ENCODE measurements at regions not wholly inside any gene's neighbourhood (a gene's known extent, or its start where the extent isn't known, plus 50 kb on each side); places are given as distances from the start of the nearest gene placed in this dataset.

- no peak for TF ChIP-seq CTCF (IDR thresholded peaks at IDR 0.05; ENCODE audit: low read depth, low read length, missing control alignments)
- no peak overlapping the region for H3K27ac ChIP-seq
- in situ Hi-C loops (cut with HindIII; ENCODE audit: low pct_ligation_motif_present, low sequenced_read_pairs): no loop called here
- no peaks in the 10 kb centered on the region for H3K36me3 ChIP-seq (replicated peaks)
- no peaks in the 10 kb centered on the region for H3K27me3 ChIP-seq (replicated peaks)
- H3K4me3 ChIP-seq (ENCODE audit: low read depth, low read length): no peak overlapping the region
- DNase-seq: no peak
These were observed 113.1 kb upstream of the RNF32 start for GRCh38 chr7:156527458-156527890.

GRCh38 chr7:156524818-156525597, 115.6 kb upstream of the RNF32 start:
- DNase-seq: no peak
- H3K27me3 ChIP-seq (replicated peaks): no peaks in the 10 kb centered on the region
- in situ Hi-C loops (cut with HindIII; ENCODE audit: low pct_ligation_motif_present, low sequenced_read_pairs): no loop called here
- TF ChIP-seq CTCF (IDR thresholded peaks at IDR 0.05; ENCODE audit: low read depth, low read length, missing control alignments): no peak
- H3K36me3 ChIP-seq (replicated peaks): no peaks in the 10 kb centered on the region
- H3K27ac ChIP-seq: no peak overlapping the region
- no peak overlapping the region for H3K4me3 ChIP-seq (ENCODE audit: low read depth, low read length)

- in situ Hi-C loops (cut with HindIII; ENCODE audit: low pct_ligation_motif_present, low sequenced_read_pairs): no loop called here
- H3K27ac ChIP-seq: no peak overlapping the region
- TF ChIP-seq CTCF (IDR thresholded peaks at IDR 0.05; ENCODE audit: low read depth, low read length, missing control alignments): no peak
These were observed 117.0 kb upstream of the RNF32 start for GRCh38 chr7:156523447-156524048.

GRCh38 chr7:156522801-156523200, 117.8 kb upstream of the RNF32 start:
- H3K4me3 ChIP-seq (ENCODE audit: low read depth, low read length): no peak overlapping the region
- no peaks in the 10 kb centered on the region for H3K27me3 ChIP-seq (replicated peaks)
- no peak overlapping the region for H3K27ac ChIP-seq
- no peaks in the 10 kb centered on the region for H3K36me3 ChIP-seq (replicated peaks)
- no peak for TF ChIP-seq CTCF (IDR thresholded peaks at IDR 0.05; ENCODE audit: low read depth, low read length, missing control alignments)
- in situ Hi-C loops (cut with HindIII; ENCODE audit: low pct_ligation_motif_present, low sequenced_read_pairs): no loop called here
- no peak for DNase-seq

More at GRCh38 chr7:156523447-156524048, 117.0 kb upstream of the RNF32 start:
- no peak overlapping the region for H3K4me3 ChIP-seq (ENCODE audit: low read depth, low read length)
- no peaks in the 10 kb centered on the region for H3K36me3 ChIP-seq (replicated peaks)
- no peaks in the 10 kb centered on the region for H3K27me3 ChIP-seq (replicated peaks)
- DNase-seq: no peak

GRCh38 chr7:156519070-156519469, 121.5 kb upstream of the RNF32 start:
- no peak overlapping the region for H3K4me3 ChIP-seq (ENCODE audit: low read depth, low read length)
- H3K27me3 ChIP-seq (replicated peaks): no peaks in the 10 kb centered on the region
- DNase-seq: no peak
- no peak overlapping the region for H3K27ac ChIP-seq
- in situ Hi-C loops (cut with HindIII; ENCODE audit: low pct_ligation_motif_present, low sequenced_read_pairs): no loop called here
- no peak for TF ChIP-seq CTCF (IDR thresholded peaks at IDR 0.05; ENCODE audit: low read depth, low read length, missing control alignments)
- no peaks in the 10 kb centered on the region for H3K36me3 ChIP-seq (replicated peaks)

All from brain microvascular endothelial cell (primary cell).